ENCODE measurements at regions not wholly inside any gene's neighbourhood (a gene's known extent, or its start where the extent isn't known, plus 50 kb on each side); places are given as distances from the start of the nearest gene placed in this dataset.
"Not testable (repeated sequence)": the region's sequence is repeated elsewhere in the genome, so short reads cannot be mapped to it uniquely, and the experiment has no call there.

DNA sequence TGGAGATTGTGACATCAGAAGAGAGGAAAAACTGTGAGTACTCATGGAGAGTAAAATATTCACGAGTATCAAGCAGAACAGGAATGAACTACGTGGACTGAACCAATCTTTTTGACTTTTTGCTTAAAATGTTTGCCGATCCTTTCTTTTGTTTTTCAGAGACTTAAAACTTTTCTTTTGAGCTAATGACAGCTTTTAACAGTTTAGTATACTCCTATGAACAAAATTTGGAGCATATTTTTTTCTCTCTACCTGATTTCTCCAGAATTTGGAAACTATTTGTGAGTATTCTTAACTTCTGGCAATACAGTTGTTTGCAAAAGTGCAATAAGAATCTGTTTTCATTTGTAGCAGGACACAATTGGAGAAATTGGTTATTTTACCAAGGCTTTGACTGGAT, 786.3 kb downstream of the SORCS1 start:
- DNase-seq, result no peak

DNA sequence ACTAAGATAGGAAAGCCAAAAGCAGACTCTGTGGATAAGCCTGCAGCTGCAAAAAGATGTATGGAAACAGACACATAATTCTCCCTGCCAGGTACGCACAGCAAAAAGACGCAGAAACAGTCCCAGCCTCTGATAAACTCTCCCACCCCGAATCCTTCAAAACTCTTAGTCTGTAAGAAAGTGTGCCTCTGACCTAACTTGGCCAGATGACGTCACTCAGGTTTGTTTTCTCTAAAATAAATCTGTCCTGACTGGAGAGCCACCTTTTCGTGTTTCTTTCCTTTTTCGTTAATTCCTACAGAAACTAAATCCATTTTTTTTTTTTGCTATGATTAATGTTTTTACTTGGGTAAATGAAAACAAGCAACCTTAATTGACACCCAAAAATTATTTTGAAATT, 793.8 kb downstream of the SORCS1 start:
- DNase-seq, result no peak

DNA sequence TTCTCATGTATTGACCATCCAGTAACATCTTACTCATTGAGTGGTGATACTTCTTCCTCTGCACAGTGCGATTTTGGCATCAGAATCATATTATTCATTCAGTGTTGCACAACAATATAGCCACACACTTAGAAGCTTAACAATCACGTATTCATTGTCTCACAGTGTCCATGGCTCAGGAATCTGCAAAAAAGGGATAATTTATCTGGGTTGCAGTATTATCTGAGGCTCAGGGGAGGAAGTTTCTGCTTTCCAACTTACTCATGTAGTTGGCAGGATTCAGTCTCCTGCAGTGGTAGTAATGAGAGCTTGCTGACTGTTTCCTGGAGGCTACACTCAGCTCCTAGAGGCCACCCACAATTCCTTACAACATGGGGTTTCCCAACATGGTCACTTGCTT, 803.6 kb downstream of the SORCS1 start:
- DNase-seq, result no peak

- DNase-seq, result no peak
Observed at GRCh38 chr10:106355450-106355849, 809.1 kb downstream of the SORCS1 start.

DNA sequence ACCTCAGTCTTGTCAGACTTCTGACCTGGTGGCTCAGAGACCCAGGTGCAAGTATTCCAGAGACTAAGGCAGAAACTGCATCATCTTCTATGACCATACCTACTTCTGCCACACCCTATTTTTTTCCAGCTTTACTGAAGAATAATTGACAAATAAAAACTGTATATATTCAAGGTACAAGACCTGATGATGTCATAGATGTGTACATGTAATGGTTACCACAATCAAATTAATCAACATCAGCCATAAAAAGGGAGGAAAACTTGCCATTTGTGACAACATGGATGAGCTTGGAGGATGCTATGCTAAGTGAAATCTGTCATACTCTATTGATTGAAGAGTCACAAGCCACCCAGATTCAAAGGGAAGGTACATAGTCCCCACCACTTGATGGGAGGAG, 815.6 kb downstream of the SORCS1 start:
- DNase-seq, result no peak

DNA sequence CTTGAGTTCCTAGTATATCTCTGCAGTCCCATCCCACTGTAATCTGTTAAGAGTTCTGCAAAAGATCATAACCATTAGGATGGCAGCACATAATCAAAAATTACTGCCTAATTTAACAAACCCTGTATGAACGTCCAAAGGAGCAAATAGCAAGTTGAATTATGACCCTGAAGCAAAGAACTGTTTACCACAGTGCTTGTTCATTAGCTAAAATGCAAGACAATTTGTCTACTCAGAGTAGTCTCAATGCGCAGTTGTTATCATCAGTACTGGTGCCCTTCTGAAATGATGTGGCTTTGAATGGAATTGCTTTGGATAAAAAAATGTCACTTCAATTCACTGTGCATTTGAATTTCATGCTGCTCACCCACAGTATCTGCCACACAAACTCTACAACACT, 817.0 kb downstream of the SORCS1 start:
- DNase-seq, result no peak

GRCh38 chr10:106343539-106343938, 821.0 kb downstream of the SORCS1 start:
- DNase-seq, result not testable (repeated sequence)

GRCh38 chr10:106341356-106341755, 823.1 kb downstream of the SORCS1 start:
- DNase-seq, result no peak

GRCh38 chr10:106338486-106338885, 826.0 kb downstream of the SORCS1 start:
- no peak for DNase-seq

- no peak for DNase-seq
Observed at GRCh38 chr10:106336874-106337273, 827.6 kb downstream of the SORCS1 start.

- DNase-seq, result no peak
Observed at GRCh38 chr10:106327747-106328146, 836.8 kb downstream of the SORCS1 start.

DNA sequence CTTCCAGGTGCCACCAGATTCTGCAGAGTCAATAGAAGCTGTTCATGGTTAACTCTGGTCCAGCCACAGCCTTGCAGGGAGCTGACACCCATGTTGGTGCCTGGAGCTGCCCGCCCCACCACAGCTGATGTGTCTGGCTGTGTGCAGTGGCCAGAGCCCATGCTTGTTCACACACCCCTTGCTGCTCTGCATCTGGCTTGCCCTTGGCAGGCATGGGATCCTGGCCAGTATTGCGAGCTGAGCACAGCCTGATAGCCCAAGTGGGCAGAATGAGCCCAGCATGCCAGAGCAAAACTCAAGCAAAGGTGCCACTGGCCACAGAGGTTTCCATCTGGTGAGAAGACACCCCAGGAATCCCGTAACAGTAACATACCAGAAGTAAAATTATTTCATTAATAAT, 843.6 kb downstream of the SORCS1 start:
- DNase-seq, result no peak

- no peak for DNase-seq
Observed at GRCh38 chr10:106320078-106320477, 844.4 kb downstream of the SORCS1 start.

GRCh38 chr10:106317554-106317953, 847.0 kb downstream of the SORCS1 start:
- no peak for DNase-seq

- no peak for DNase-seq
Observed at GRCh38 chr10:106313041-106313440, 851.5 kb downstream of the SORCS1 start.

GRCh38 chr10:106312087-106312486, 852.4 kb downstream of the SORCS1 start:
- no peak for DNase-seq

DNA sequence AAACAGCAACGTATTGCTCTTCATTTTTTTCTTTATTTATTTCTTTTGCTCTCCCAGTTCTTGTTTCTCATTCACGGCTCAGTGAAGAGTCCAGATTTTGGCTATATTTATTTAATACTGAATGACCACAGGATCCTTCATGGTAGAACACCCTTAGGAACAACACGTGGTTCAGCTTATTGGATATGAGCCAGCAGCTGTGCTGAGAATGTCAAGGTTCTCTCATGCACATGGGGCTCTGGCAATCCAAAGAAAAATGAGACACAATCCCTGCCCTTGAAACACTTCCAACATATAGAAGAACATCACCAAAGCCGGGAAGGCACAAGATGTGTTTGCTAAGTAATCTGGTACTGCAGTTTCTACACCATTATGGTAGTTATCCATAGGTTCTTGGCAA, 852.9 kb downstream of the SORCS1 start:
- DNase-seq, result no peak

DNA sequence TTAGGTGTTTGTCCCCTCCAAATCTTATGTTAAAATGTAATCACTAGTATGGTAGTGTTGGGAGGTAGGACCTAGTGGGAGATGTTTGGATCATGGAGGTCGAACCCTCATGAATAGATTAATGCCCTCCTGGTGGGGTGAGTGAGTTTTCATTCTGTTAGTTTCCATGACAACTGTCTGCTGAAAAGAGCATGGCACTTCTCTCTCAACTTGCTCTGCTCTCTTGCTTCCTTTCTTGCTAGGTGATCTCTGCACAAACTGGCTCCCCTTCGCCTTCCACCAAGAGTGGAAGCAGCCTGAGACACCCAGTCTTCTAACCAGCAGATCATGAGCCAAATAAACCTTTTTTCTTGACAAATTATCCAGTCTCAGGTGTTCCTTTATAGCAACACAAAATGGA, 853.9 kb downstream of the SORCS1 start:
- no peak for DNase-seq

- no peak for DNase-seq
Observed at GRCh38 chr10:106309376-106309775, 855.1 kb downstream of the SORCS1 start.

- DNase-seq, result no peak
Observed at GRCh38 chr10:106308284-106308683, 856.2 kb downstream of the SORCS1 start.

GRCh38 chr10:106304056-106304455, 860.5 kb downstream of the SORCS1 start:
- no peak for DNase-seq

DNA sequence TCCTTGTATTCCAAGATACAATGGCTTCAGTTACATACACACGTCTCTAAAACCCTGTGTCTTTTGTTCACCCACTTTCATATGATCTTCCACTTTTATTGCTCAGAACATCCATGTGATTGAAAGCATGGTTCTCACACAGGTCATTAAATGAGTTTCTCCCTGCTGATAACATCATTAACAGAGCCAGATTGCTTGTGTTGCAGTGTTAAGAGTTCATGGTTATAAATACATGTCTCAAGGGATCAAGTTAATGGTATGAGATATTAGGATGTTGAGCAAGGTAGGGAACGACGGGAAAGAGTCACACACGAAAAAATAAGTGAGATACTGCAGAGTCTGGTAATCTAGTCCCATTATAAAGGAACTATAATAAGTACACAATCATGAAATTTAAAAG, 861.5 kb downstream of the SORCS1 start:
- DNase-seq, result no peak

DNA sequence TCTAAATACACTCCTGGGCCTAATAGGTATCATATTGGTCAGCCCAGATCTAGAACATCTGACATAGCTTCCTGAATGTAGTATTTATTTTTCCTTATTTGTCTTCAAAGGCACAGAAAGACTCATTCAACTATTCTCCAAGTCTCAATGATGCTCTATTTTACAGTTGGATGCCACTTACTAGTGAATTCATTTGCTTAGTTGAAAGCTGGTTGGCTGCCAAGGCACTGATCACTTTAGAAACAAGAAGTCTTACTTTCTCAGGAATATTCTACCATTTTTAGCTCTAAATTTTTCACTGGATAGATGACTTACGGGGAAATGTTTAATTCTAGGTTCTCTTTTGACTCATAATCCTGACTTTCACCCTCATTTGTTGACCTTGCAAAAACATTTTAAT, 863.4 kb downstream of the SORCS1 start:
- DNase-seq, result no peak

- no peak for DNase-seq
Observed at GRCh38 chr10:106296750-106297392, 867.6 kb downstream of the SORCS1 start.

DNA sequence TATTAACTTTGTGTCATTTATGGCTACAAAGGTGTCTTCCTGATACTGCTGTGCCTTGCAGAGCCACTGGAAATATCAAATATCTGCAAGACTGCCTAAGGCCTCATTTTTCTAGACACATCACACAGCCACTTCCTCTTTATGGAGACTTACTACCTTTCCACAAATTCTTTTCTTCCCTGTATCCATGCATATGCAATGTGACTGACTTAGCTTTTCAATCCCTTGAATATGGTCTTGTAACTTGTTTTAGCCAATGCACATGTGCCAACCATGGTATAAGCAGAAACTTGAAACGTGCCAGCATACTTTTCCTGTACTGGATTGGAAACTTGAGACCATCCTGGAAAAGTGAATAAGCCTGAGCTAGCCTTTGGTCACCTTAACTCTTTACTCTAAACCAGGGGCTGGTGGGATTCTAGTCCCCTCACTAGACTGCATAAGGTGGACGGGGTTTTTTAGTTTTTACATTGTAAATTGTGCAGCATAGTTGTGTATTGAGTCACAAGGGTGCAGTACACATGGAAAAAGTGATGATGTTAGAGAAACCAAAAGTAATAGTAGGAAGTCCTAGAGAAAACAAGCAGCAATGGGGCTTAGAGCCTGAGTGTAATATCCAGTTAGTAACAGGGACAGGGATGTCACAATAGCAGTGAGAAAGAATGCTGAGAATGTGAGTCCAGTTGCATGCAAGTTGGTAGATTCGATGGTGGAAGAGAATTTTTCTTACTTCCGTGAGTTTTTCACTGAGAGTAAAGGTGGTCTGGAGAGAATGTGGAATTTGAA, 879.5 kb downstream of the SORCS1 start:
- DNase-seq, result no peak
